ENCODE measurements at regions not wholly inside any gene's neighbourhood (a gene's known extent, or its start where the extent isn't known, plus 50 kb on each side); places are given as distances from the start of the nearest gene placed in this dataset. TPM values are rescaled to one million over a fixed set of nuclear protein-coding genes. Genes with fewer than 3 reads are reported as not detected.

- no peaks in the 10 kb centered on the region for H3K9me2 ChIP-seq (ENCODE audit: insufficient read depth, low read length)
- no peak overlapping the region for H3K4me3 ChIP-seq (ENCODE audit: low read depth, low read length, poor library complexity, severe bottlenecking)
- H3K9me3 ChIP-seq (ENCODE audit: low read length): no peaks in the 10 kb centered on the region
- intact Hi-C loops (cut with micrococcal nuclease; ENCODE audit: unreplicated experiment): no loop called here
- TF ChIP-seq EZH2phosphoT487 (IDR thresholded peaks at IDR 0.05; ENCODE audit: borderline replicate concordance, low read depth, low read length): no peak
- TF ChIP-seq CTCF (conservative IDR thresholded peaks at IDR 0.05; ENCODE audit: low read length): no peak
- H3K4me1 ChIP-seq (ENCODE audit: insufficient read depth, low read length, poor library complexity, severe bottlenecking): no peaks in the 10 kb centered on the region
- no peak overlapping the region for H3K27ac ChIP-seq (ENCODE audit: low read depth, low read length, poor library complexity, severe bottlenecking)
- no peak for DNase-seq (ENCODE audit: low spot score)
- CTCF ChIA-PET (ENCODE audit: unreplicated experiment): no interaction called here
- no peaks in the 10 kb centered on the region for H3K79me2 ChIP-seq (ENCODE audit: insufficient read depth, low read depth, low read length)
- H3K4me2 ChIP-seq (ENCODE audit: low read length): no peak overlapping the region
- no peaks in the 10 kb centered on the region for H3K36me3 ChIP-seq (ENCODE audit: insufficient read depth, low read length)
- no TSS peak for BruUV-seq (replicated peaks)
- H4K20me1 ChIP-seq (ENCODE audit: insufficient read depth, low read length): no peaks in the 10 kb centered on the region
- POLR2A ChIA-PET: no interaction called here
- no peak overlapping the region for H2AFZ ChIP-seq (ENCODE audit: low read length)
Measured at GRCh38 chr14:36227802-36228201, 51.3 kb upstream of the PTCSC3 start.

- H3K4me2 ChIP-seq (ENCODE audit: low read length): no peak overlapping the region
- DNase-seq (ENCODE audit: low spot score): no peak
- H4K20me1 ChIP-seq (ENCODE audit: insufficient read depth, low read length): no peaks in the 10 kb centered on the region
- H3K27ac ChIP-seq (ENCODE audit: low read depth, low read length, poor library complexity, severe bottlenecking): no peak overlapping the region
- H3K4me1 ChIP-seq (ENCODE audit: insufficient read depth, low read length, poor library complexity, severe bottlenecking): no peaks in the 10 kb centered on the region
- ChIA-PET CTCF (ENCODE audit: unreplicated experiment) (no interaction called here), POLR2A (no interaction called here)
- H3K79me2 ChIP-seq (ENCODE audit: insufficient read depth, low read depth, low read length): no peaks in the 10 kb centered on the region
- H3K4me3 ChIP-seq (ENCODE audit: low read depth, low read length, poor library complexity, severe bottlenecking): no peak overlapping the region
- H3K9me3 ChIP-seq (ENCODE audit: low read length): no peaks in the 10 kb centered on the region
- H3K9me2 ChIP-seq (ENCODE audit: insufficient read depth, low read length): no peaks in the 10 kb centered on the region
- TF ChIP-seq EZH2phosphoT487 (IDR thresholded peaks at IDR 0.05; ENCODE audit: borderline replicate concordance, low read depth, low read length) (no peak), CTCF (conservative IDR thresholded peaks at IDR 0.05; ENCODE audit: low read length) (no peak)
- H3K36me3 ChIP-seq (ENCODE audit: insufficient read depth, low read length): no peaks in the 10 kb centered on the region
- no TSS peak for BruUV-seq (replicated peaks)
- no peak overlapping the region for H2AFZ ChIP-seq (ENCODE audit: low read length)
- intact Hi-C loops (cut with micrococcal nuclease; ENCODE audit: unreplicated experiment): no loop called here
Measured at GRCh38 chr14:36227344-36227743, 50.8 kb upstream of the PTCSC3 start.

Small RNA genes lying in the stretch of these regions (small RNA-seq; reads per million reads assigned to genes)
- not detected for gene RN7SKP21
